22Rv1 (cell line): ENCODE measurements at regions not wholly inside any gene's neighbourhood (a gene's known extent, or its start where the extent isn't known, plus 50 kb on each side); places are given as distances from the start of the nearest gene placed in this dataset.

Experiments
- CTCF ChIP-seq: fragments of 450-650 bp; IDR thresholded peaks from 2 replicates; pipeline ENCODE4 v1.5.1; 2017; ENCODE audit warnings: mild to moderate bottlenecking
- ZFX ChIP-seq: fragments of 450-650 bp; IDR thresholded peaks from 2 replicates; pipeline ENCODE4 v1.6.1; 2017; ENCODE audit warnings: antibody characterized with exemption, borderline replicate concordance

DNA sequence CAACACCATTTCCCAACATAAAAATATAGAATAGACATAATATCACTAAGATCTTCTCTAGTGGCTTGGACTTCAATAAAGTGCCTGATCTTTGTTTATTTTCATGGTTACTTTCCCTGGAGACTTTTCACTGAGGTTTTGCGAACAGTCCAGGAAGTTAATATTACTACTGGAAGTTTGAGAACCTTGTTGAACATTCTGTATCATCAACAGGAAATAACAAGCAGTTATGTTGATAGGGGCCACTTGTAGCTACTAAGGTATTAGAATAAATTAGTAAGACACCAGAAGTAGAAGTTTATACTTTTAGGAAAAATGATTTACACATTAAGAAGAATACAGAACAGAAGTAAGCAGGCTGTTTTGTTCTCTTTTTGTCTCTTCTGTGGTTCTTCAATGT, 180.2 kb downstream of the TFAP2B start:
- TF ChIP-seq CTCF (no peak), ZFX (no peak)
